ENCODE measurements at regions not wholly inside any gene's neighbourhood (a gene's known extent, or its start where the extent isn't known, plus 50 kb on each side); places are given as distances from the start of the nearest gene placed in this dataset.

DNA sequence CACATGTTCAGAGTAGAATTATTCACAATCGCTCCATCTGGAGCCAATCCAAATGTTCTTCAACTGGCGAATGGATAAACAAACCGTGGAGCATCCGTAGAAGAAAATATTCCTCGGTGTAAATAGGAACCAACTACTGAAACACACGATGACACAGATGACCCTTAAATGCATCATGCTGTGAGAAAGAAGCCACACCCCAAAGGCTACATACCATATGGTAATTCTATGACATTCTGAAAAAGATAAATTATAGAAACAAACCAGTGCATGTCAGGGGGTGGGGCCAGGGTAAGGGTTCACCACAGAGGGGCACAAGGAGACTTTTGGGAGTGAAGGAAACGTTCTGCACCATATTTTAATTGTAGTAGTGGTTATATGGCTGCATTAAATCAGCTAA lies 312.2 kb upstream of the SMIM21 start:
- Histone ChIP-seq H3K4me3 (ENCODE audit: low read length) (no peak overlapping the region), H2AFZ (ENCODE audit: low read length) (no peak overlapping the region), H3F3A (ENCODE audit: insufficient read depth, low read length) (no peaks in the 10 kb centered on the region), H3K9me3 (replicated peaks; ENCODE audit: insufficient read depth, low read length) (no peaks in the 10 kb centered on the region), H3K9me2 (replicated peaks; ENCODE audit: insufficient read depth, low read length) (no peaks in the 10 kb centered on the region), H4K20me1 (ENCODE audit: insufficient read depth, low read length) (no peaks in the 10 kb centered on the region), H3K4me2 (ENCODE audit: low read depth, low read length) (no peak overlapping the region), H3K27ac (ENCODE audit: low read length) (no peak overlapping the region), H3K79me2 (ENCODE audit: low read length) (no peaks in the 10 kb centered on the region), H3K9ac (ENCODE audit: low read length) (no peak overlapping the region), H3K36me3 (replicated peaks; ENCODE audit: insufficient read depth, low read length) (no peaks in the 10 kb centered on the region), H3K27me3 (replicated peaks; ENCODE audit: insufficient read depth, low read length) (no peaks in the 10 kb centered on the region), H3K4me1 (ENCODE audit: low read length) (no peaks in the 10 kb centered on the region)
- TF ChIP-seq EZH2phosphoT487 (IDR thresholded peaks at IDR 0.05; ENCODE audit: low read length) (no peak), EZH2 (optimal IDR thresholded peaks at IDR 0.05; ENCODE audit: low read depth, low read length) (no peak)
- TF ChIP-seq, protein P1, sequence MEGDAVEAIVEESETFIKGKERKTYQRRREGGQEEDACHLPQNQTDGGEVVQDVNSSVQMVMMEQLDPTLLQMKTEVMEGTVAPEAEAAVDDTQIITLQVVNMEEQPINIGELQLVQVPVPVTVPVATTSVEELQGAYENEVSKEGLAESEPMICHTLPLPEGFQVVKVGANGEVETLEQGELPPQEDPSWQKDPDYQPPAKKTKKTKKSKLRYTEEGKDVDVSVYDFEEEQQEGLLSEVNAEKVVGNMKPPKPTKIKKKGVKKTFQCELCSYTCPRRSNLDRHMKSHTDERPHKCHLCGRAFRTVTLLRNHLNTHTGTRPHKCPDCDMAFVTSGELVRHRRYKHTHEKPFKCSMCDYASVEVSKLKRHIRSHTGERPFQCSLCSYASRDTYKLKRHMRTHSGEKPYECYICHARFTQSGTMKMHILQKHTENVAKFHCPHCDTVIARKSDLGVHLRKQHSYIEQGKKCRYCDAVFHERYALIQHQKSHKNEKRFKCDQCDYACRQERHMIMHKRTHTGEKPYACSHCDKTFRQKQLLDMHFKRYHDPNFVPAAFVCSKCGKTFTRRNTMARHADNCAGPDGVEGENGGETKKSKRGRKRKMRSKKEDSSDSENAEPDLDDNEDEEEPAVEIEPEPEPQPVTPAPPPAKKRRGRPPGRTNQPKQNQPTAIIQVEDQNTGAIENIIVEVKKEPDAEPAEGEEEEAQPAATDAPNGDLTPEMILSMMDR (IDR thresholded peaks at IDR 0.05; ENCODE audit: low read length): no peak
- no peak for DNase-seq

DNA sequence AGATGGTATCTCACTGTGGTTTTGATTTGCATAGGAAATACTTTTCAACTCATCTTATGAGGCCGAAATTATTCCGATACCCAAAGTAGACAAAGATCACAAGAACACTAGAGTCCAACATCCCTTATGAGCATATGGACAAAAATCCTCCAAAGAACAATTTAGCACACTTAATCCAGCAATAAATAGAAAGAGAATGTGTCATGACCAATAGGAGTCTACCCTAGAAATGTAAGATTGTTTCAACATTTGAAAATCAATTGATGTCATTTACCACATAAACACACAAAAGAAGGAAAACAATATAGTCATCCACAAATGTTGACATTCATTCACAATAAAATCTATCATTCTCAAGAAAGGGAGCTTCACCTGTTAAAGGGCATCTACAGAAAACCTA lies 307.8 kb upstream of the SMIM21 start:
- Histone ChIP-seq H3K9me3 (replicated peaks; ENCODE audit: insufficient read depth, low read length) (no peaks in the 10 kb centered on the region), H3K79me2 (ENCODE audit: low read length) (no peaks in the 10 kb centered on the region), H3K9me2 (replicated peaks; ENCODE audit: insufficient read depth, low read length) (no peaks in the 10 kb centered on the region), H3K4me1 (ENCODE audit: low read length) (no peaks in the 10 kb centered on the region), H3K4me2 (ENCODE audit: low read depth, low read length) (no peak overlapping the region), H4K20me1 (ENCODE audit: insufficient read depth, low read length) (no peaks in the 10 kb centered on the region), H3K4me3 (ENCODE audit: low read length) (no peak overlapping the region), H3K27me3 (replicated peaks; ENCODE audit: insufficient read depth, low read length) (no peaks in the 10 kb centered on the region), H2AFZ (ENCODE audit: low read length) (no peak overlapping the region), H3K27ac (ENCODE audit: low read length) (no peak overlapping the region), H3F3A (ENCODE audit: insufficient read depth, low read length) (no peaks in the 10 kb centered on the region), H3K36me3 (replicated peaks; ENCODE audit: insufficient read depth, low read length) (no peaks in the 10 kb centered on the region), H3K9ac (ENCODE audit: low read length) (no peak overlapping the region)
- TF ChIP-seq EZH2phosphoT487 (IDR thresholded peaks at IDR 0.05; ENCODE audit: low read length) (no peak), EZH2 (optimal IDR thresholded peaks at IDR 0.05; ENCODE audit: low read depth, low read length) (no peak)
- TF ChIP-seq, protein P1 (IDR thresholded peaks at IDR 0.05; ENCODE audit: low read length): no peak
- no peak for DNase-seq

DNA sequence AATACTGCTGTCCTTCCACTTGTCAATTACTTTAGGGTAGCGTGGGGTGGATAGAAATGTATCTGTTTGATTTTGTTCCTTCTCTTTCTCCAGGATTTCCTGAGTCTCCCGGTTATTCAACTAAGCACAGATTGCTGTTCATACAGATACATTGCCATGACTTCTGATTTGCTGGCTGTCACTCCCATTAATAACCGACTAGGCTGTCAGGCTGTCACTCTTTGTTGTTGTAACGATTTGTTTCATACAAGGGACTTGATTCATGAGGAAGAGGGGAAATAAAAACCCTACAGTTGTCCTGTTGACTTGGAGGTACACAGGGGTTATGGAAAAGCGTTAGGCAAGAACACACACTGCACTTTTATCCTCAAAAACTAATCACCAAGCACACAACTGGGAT lies 302.7 kb upstream of the SMIM21 start:
- no peak overlapping the region for H3K27ac ChIP-seq (ENCODE audit: low read length)
- no peaks in the 10 kb centered on the region for H3K9me2 ChIP-seq (replicated peaks; ENCODE audit: insufficient read depth, low read length)
- no peaks in the 10 kb centered on the region for H3K27me3 ChIP-seq (replicated peaks; ENCODE audit: insufficient read depth, low read length)
- H3K36me3 ChIP-seq (replicated peaks; ENCODE audit: insufficient read depth, low read length): no peaks in the 10 kb centered on the region
- no peak overlapping the region for H3K9ac ChIP-seq (ENCODE audit: low read length)
- DNase-seq: no peak
- no peaks in the 10 kb centered on the region for H3K4me1 ChIP-seq (ENCODE audit: low read length)
- H3K4me3 ChIP-seq (ENCODE audit: low read length): no peak overlapping the region
- H4K20me1 ChIP-seq (ENCODE audit: insufficient read depth, low read length): no peaks in the 10 kb centered on the region
- H3K4me2 ChIP-seq (ENCODE audit: low read depth, low read length): no peak overlapping the region
- no peaks in the 10 kb centered on the region for H3K9me3 ChIP-seq (replicated peaks; ENCODE audit: insufficient read depth, low read length)
- H2AFZ ChIP-seq (ENCODE audit: low read length): no peak overlapping the region
- TF ChIP-seq, protein P1 (IDR thresholded peaks at IDR 0.05; ENCODE audit: low read length): no peak
- TF ChIP-seq EZH2phosphoT487 (IDR thresholded peaks at IDR 0.05; ENCODE audit: low read length) (no peak), EZH2 (optimal IDR thresholded peaks at IDR 0.05; ENCODE audit: low read depth, low read length) (no peak)
- H3F3A ChIP-seq (ENCODE audit: insufficient read depth, low read length): no peaks in the 10 kb centered on the region
- H3K79me2 ChIP-seq (ENCODE audit: low read length): no peaks in the 10 kb centered on the region
